HG02623 (cell line): ENCODE measurements at regions not wholly inside any gene's neighbourhood (a gene's known extent, or its start where the extent isn't known, plus 50 kb on each side); places are given as distances from the start of the nearest gene placed in this dataset.
"Not testable (repeated sequence)": the region's sequence is repeated elsewhere in the genome, so short reads cannot be mapped to it uniquely, and the experiment has no call there.

Source experiments
- ATAC-seq: cut with Tn5 transposase; IDR thresholded peaks from one replicate; pipeline ENCODE4 v1.9.1; 2021; ENCODE audit warnings: moderate library complexity; ENCODE audit not compliant: unreplicated experiment

DNA sequence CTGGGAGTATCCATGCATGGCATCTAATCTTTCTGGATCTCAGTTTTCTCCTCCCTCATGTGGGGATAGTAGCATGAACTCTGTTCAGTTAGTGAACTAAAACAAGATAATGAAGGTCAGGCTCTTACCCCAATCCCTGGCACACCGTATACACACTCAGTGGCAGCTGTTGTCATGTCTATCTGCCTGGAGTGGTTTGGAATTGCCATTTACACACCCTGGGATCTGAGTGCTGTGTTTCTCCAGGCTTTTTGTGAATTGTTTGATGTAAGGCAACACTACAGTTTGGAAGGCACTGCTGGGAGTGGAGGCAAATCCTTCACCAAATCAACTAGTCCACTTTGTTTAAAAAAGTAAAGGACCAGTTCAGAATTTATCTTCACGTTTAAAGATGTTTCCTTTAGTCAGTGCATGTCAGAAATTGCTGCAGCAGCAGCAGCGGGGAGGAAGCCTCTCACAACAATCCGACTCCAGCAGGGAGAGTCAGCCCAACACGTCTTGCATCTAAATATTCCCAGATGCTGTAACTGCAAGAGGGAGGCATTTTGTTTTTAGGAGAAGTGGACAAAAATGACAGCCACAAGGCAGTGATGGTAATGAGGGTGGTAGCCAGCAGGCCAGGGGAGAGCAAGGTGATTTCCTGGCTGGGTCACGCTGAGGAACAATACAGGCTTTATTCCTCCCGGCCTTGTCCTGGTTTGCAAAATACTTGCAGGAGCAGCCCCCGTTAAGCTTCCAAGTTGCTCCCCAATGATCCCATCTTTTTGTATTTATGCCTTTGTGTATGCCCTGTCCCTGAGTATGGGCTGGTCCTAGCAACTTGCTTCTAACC is 128.5 kb upstream of the LRIG1 start:
- ATAC-seq, result no peak

DNA sequence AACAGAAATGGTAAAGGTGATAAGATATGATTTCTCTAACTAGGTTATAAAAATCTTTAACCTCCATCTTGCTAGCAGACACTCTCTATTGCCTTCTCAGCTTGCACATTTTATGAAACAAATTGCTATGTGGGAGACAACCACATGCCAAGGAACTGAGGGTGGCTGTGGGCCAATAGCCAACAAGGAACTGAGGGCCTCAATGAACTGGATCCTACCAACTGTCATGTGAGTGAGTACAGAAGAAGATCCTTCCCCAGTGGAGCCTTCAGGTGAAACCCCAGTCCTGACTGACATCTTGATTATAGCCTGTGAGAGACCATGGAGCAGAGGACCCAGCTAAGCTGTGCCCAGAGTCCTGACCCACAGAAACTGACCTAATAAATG is 129.2 kb upstream of the LRIG1 start:
- no peak for ATAC-seq

DNA sequence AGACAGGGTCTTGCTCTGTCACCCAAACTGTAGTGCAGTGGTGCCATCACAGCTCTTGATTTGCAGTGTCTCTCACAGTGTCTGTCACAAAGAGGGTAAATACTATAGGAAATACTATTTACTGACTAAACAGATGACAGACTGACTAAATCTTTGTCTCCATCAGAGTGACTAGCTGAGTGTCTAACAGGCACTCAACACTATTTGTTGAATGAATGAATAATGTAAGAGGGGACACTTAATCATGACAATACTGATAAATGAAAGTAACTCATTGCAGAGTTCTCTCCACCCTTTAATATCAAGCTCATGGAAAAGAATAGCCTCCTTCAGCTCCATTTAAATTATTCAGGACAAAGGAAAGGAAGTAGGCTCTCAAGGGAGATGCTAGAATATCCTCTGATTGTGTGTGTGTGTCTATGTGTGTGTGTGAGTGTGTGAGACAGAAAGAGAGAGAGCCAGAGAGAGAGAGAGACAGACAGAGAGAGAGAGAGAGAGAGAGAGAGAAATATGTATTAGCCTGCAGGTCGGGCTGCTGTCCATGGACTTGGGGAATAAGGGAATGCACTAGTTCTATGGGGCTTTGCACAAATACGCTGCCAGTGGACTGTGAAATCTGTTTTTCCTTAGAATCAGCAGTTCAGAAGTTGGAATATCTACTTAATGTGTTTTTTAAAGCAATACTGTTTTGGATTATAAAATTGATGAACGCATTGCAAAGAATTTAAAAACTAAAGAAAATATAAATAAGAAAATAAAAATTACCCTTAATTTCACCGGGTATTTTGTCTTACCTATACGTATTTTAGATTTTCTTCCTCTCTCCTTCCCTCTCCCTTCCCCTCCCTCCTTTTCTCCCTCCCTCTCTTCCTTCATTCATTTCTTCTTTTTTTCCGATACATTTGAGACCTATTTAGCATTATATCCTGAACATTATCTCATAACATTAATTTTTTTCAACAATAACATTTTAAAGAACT is 132.9 kb upstream of the LRIG1 start:
- no peak for ATAC-seq

DNA sequence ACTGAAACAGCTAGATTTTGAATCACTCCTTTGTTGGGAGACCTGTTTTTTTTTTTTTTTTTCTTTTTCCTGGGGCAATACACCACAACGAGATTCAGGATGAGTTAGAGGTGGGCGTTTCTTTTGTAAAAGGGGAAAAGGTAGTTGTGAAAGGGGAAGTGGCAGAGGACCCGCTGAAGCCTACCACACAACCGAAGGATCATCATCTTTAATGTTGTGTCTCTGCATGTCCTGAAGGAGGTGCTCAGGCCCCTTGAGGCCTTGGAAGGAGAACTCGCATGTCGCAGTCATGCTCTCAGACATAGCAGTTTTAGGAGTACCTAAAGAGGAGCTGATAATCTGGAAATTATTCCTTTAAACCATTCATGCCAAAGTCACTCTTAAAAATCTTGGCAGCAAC is 137.9 kb upstream of the LRIG1 start:
- no peak for ATAC-seq

DNA sequence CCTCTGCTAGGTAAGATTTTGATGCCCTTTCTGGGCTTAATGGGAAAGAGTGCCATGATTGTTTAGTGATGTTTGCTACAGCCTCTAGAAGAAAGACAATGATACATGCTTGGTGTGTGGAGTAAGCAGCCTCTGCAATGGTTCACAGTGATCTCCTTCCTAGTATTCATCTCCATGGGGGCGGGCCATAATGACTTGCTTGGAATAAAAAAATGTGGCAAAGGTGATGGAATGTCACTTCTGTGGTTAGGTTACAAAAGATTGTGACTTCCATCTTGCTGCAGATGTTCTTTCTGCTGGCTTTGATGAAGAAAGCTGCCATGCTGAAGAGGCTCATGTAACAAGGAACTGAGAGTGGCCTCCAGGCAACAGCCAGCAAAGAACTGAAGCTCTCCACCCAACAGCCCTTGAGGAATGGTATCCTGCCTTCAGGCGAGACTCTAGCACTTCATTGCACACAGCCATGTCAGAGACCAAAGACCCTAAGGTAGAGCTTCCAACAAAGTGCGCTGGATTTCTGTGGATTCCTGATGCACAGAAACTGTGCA is 139.1 kb upstream of the LRIG1 start:
- ATAC-seq, result no peak

DNA sequence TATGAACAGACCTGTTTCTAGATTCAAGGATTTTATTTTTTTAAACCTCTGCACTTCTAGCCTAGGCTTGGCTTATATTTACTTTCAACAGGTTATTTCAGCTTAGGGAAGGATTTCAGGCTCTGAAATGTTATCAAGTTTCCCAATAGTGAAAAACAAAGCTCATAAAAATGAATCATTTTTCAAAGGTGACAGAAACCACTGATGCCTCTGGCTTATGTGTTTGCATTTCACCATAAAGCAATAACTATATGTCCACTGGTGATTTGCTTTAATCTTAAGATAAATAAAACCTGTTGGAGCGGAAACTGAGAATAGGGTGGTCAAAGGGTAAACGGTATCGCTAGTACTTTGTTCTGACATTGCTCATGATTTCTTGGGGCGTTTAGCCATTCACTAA is 141.2 kb upstream of the LRIG1 start:
- ATAC-seq, result no peak

DNA sequence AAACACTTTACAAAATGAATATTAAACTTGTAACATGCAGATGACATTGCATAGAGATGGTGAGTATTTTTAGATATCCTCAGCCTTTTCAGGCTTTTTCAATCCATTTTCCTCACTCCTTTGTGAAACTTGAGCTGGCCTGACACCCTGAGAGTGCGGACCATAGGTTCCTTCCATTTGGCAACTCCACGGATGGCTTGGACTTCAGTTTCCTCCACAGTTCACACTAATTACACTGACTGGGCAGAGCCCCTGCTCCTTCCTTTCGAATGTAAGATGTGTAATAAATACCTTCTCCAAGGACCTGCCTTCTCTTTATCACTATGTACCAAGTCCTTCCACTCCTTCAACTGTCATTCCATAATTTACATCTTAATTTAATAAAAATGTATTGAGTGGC is 141.7 kb upstream of the LRIG1 start:
- no peak for ATAC-seq

DNA sequence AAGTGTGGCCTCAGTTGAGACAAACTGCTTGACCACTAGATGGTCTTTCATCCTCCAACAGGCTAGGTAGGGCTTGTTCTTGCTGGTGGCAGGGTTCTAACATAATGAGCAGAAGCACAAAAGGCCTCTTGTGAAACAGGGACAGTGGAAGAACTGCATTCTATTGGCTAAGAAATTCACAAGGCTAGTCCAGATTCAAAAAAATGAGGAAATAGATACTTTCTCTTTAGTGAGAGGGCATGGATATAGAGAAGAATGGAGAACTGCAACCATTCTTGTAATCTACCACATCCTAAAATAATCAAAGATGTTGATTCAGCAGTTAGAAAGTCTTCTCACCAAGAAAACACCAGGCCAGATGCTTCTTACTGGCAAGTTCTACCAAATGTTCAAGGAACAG is 143.7 kb upstream of the LRIG1 start:
- no peak for ATAC-seq

DNA sequence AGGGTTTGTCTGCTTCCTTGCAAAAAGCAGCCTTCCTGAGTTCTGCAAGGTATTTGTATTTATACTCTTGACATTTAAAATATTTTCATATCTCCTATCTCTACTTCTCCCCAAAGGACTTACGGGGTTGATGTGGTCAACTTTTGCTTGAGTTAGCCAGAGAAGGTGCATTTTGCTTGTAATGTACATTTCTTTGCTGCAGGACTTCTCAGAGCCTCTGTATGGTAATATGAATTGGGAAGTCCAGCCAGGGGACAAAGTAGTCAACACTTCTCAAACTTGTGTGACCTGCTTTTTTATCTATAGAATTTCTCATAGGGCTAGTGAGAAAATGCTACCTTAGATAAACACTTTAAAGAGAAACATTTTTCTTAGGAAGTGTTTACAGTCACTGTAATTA is 148.2 kb upstream of the LRIG1 start:
- no peak for ATAC-seq

DNA sequence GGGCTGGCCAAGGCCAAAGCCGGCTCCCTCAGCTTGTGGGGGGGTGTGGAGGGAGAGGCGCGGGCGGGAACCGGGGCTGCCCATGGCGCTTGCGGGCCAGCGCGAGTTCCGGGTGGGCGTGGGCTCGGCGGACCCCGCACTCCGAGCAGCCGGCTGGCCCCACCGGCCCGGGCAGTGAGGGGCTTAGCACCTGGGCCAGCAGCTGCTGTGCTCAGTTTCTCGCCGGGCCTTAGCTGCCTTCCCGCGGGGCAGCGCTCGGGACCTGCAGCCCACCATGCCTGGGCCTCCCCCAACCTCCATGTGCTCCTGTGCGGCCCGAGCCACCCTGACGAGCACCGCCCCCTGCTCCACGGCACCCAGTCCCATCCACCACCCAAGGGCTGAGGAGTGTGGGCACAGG is 150.7 kb upstream of the LRIG1 start:
- ATAC-seq, result not testable (repeated sequence)

DNA sequence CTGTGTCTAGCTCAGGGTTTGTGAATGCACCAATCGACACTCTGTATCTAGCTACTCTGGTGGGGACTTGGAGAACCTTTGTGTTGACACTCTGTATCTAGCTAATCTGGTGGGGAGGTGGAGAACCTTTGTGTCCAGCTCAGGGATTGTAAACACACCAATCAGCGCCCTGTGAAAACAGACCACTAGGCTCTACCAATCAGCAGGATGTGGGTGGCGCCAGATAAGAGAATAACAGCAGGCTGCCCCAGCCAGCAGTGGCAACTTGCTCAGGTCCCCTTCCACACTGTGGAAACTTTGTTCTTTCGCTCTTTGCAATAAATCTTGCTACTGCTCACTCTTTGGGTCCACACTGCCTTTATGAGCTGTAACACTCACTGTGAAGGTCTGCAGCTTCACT is 151.3 kb upstream of the LRIG1 start:
- not testable (repeated sequence) for ATAC-seq

DNA sequence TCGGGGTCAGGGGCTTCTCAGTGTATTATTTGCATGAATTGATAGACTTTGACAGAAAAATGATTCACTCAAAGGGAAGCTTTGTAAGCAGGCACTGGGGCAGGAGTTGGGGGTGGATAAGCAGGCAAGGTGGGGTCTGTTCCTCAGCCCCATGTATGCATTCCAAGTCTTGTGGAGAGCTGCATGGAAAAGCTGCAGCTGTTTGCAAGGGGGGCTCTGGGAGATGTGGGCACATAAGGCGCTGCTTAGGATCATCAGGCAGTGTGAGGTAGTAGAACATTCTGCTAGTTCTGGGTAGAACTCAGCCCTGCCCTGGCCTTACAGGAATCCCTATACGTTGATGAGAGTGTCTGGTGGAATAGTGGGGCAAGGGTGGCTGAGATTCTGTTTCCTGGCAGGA is 154.2 kb upstream of the LRIG1 start:
- ATAC-seq, result no peak

DNA sequence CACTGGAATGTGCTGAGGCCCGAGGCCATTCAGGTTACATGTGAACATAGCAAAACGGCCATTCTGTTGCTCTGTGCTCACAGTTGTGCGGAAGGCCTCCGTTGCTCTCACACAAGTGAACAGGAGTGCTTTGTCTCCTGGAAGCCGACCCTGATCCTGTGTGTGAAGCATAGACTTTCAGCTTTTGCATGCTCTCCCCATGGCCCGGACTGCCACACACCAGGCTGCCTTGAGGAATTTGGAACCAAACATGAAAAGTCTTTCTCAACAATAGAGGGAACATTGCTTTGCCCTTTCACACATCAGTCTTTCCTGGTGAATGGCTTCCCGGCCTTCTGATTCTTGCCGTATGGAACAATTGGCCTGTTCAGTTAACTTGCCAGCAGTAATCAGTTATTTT is 154.8 kb upstream of the LRIG1 start:
- ATAC-seq, result no peak

DNA sequence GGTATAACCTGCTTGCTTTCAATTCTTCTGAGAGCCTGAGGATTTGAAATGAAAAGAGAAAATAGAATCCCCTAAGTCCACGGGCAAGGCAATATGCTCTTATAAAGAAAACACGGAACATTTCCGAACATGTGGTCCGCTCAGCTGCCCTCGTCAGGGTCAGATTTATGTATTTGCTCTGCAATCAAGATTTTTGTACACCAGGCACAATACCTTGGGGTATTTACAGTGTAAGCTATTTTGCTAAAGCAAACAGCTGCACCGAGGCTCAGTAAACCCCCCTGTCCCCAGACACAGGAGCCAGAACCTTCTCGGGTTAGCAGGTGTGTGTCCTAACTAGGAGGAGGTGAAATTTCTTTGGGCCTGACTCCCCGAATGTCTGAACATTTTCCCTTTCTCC is 155.8 kb upstream of the LRIG1 start:
- ATAC-seq, result no peak

DNA sequence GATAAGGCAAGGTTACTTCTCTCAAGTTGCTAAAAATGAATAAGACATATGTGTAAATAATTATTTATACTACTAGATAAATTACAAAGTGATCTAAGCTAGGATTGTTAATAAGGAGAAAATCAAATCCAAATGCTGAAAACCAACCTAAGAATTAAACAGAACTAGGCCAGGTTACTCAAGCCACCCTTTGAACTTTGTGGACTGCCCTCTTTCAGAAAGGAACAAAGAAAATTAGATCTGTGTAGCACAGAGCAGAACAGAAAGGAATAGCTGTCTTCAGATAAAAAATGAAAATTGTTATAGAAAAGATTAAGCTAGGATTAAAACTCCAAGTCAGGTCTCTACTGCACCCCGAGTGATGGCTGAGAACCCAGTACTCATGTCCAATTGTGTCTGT is 158.2 kb upstream of the LRIG1 start:
- no peak for ATAC-seq

DNA sequence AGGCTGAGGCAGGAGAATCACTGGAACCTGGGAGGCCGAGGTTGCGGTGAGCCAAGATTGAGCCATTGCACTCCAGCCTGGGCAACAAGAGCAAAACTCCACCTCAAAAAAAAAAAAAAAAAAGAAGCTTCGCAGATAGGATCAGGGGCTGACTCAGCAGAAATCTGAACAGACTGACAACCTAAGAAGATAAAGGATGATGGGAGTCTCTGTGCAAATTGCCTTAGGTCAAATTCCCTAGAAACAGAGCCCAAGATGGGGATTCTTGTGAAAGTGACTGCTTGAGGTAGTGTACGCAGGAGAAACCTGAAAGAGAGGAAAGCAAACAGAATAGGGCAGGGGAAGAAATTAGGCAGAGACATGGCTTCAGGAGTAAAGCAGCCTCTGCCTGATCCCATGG is 160.8 kb upstream of the LRIG1 start:
- ATAC-seq, result no peak

DNA sequence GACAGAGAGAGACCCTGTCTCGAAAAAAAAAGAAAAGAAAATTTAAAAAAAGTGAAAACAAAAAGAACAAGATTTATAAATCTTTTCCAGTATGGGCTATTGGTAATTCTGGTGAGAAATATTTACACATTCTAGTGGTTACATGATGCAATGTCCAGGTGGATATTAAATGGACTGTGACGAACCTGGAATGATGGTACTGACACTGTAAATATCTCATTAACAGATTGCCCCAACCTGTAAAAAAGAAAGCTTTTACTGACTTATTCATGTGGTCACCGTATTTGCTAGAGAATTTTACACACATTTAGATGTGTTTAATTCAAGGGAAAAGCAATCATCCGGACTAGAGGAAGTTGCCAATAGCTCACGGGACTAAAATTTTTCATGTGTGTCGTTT is 162.1 kb upstream of the LRIG1 start:
- ATAC-seq, result no peak

DNA sequence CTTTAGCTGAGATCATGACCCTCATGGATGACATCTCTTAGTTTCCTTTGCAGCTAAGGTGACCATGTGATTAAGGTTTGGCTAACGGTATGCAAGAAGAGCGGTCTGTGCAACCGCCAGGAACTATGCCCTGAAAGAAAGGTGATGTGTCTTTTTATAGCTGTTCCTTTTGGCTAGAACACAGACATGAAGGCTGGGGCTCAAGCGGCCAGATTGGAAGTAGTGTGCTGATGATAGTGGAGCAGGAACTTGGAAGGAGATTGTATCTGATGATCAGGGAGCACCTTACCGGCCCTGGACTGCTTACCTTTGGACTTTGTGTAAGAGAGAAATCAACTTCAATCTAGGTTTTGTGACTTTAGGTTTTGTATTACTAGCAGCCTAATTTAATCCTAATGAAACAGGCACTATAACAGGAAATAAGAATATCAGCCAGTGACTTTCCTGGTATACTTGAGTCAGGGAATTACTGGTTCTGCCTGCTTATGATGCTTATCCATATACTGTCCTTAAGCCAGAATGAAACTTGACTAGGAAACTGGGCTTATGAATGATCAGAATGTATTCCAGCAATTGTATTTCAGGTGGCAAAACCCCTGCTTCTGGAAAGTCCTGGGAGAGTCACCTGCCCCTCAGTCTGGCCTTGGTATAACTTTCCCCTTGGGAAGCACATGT is 164.3 kb upstream of the LRIG1 start:
- no peak for ATAC-seq

DNA sequence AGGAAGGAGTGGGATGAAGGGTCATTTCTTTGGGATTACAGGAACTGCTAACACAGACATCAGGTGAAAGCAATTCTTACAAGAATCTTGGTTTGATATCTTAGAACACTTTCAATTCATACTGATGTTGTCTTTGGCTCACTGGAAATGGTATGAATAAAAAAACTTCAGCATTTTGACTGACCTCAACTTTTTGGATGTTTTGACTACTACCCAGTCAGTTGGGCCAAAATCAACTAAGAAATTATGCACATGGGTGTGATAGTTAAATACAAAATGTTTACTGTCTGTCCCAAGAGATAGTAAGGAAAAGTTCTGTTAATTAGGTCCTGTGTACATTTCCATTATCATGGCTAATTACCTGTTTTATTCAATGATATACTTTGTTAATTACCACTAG is 165.5 kb upstream of the LRIG1 start:
- no peak for ATAC-seq

DNA sequence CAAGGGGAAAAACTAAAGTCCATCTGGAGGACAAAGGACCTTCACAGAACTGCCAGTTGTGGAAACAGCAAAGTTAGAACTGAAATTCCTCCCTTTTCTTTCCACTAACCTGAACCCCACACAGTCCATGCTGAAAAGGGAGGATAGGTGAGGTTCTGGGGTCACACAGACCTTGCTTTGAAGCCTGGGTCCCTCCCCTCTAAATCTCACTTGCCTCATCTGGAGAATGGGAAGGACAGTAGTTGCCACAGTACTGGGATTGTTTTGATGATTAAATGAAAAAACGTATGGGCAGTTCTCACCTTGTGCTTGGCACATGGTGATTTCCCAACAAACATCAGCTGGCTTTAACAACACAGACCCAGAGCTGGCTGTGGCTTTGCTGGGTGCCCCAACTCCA is 166.4 kb upstream of the LRIG1 start:
- no peak for ATAC-seq

DNA sequence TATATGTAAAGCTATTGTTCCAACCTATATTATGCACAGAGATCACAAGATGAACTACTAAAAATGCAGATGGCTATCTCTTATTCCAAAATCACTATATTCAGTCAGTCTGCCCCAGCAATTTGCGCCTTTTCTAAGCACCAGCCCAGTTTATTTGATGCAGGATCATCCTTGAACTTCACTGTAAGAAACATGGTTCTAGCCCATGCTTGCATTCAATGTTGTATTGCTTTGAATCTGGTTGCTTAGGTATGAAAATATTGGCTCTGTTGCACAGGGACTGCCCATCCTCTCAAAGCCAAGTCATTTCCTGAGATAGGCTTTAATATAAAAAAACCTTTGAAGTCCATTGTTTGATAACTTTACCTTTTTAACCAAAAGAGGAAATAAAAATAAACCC is 170.5 kb upstream of the LRIG1 start:
- no peak for ATAC-seq
